HepG2 (cell line): ENCODE measurements at regions not wholly inside any gene's neighbourhood (a gene's known extent, or its start where the extent isn't known, plus 50 kb on each side); places are given as distances from the start of the nearest gene placed in this dataset.

Source experiments
- MAFG ChIP-seq: sonication (generic); formaldehyde crosslinking; IDR thresholded peaks from 2 replicates; pipeline ENCODE4 v1.5.1; 2020; ENCODE audit warnings: mild to moderate bottlenecking, missing genetic modification reagents
- NFYB ChIP-seq: sonication (generic); formaldehyde crosslinking; IDR thresholded peaks from 2 replicates; pipeline ENCODE4 v1.4.0; 2020; ENCODE audit warnings: missing genetic modification reagents
- RFXAP ChIP-seq: sonication (generic); formaldehyde crosslinking; IDR thresholded peaks from 2 replicates; pipeline ENCODE4 v1.4.0; 2020; ENCODE audit warnings: missing genetic modification reagents, borderline replicate concordance
- RXRB ChIP-seq: IDR thresholded peaks from 2 replicates; pipeline ENCODE4 v1.6.1; 2016; ENCODE audit warnings: borderline replicate concordance, missing genetic modification reagents, missing compliant biosample characterization
- THAP11 ChIP-seq: IDR thresholded peaks from 2 replicates; pipeline ENCODE4 v1.6.1; 2016; ENCODE audit warnings: missing biosample characterization, missing genetic modification reagents
- ZFP1 ChIP-seq: IDR thresholded peaks from 2 replicates; pipeline ENCODE4 v1.6.1; 2016
- ZNF263 ChIP-seq: sonication (generic); formaldehyde crosslinking; IDR thresholded peaks from 2 replicates; pipeline ENCODE4 v1.4.0; 2020; ENCODE audit warnings: missing genetic modification reagents
- ZNF678 ChIP-seq: sonication (generic); formaldehyde crosslinking; IDR thresholded peaks from 2 replicates; pipeline ENCODE4 v1.4.0; 2020; ENCODE audit warnings: mild to moderate bottlenecking, missing genetic modification reagents
- TF ChIP-seq, protein P1 (sequence below): sonication (generic); formaldehyde crosslinking; IDR thresholded peaks from 2 replicates; pipeline ENCODE4 v1.5.0; 2020; ENCODE audit warnings: mild to moderate bottlenecking, missing genetic modification reagents, moderate library complexity

DNA sequence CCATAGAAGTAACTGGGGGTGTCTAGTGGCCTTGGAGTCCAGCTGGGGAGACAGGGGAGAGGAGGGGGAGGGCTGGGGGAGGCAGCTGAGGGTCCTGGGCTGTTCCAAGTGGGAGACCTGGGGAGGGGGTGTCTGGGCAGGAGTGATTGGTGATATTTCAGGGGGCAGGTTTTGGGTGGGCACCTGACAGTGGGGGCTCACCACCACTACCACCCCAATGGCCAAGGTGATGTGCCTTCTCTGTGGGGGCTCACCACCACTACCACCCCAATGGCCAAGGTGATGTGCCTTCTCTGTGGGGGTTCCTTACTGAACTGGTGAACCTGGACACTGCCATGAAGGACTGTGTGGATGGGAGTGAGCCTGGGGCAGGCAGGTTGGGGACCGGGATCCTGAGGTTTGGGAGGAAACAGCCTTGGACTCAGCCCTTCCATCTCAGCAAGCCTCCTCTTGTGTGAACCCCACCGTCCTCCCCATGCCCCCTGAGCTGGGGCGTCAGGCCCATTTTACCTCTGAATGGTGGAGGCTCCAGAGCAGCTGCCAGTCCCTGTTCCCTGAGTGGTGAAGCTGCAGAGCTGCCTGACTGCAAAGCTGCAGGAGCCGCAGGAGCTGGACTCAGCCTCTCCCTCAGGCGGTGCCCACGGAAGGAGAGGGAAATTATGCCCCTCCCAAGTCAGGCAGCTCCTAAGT lies 50.6 kb upstream of the ZNF716 start:
- TF ChIP-seq ZFP1 (CRISPR knock-in tag) (no peak), NFYB (CRISPR knock-in tag) (no peak), ZNF263 (no peak), RXRB (CRISPR knock-in tag) (no peak), THAP11 (CRISPR knock-in tag) (no peak), RFXAP (CRISPR knock-in tag) (no peak), MAFG (CRISPR knock-in tag) (no peak), ZNF678 (no peak)
- TF ChIP-seq, protein P1, sequence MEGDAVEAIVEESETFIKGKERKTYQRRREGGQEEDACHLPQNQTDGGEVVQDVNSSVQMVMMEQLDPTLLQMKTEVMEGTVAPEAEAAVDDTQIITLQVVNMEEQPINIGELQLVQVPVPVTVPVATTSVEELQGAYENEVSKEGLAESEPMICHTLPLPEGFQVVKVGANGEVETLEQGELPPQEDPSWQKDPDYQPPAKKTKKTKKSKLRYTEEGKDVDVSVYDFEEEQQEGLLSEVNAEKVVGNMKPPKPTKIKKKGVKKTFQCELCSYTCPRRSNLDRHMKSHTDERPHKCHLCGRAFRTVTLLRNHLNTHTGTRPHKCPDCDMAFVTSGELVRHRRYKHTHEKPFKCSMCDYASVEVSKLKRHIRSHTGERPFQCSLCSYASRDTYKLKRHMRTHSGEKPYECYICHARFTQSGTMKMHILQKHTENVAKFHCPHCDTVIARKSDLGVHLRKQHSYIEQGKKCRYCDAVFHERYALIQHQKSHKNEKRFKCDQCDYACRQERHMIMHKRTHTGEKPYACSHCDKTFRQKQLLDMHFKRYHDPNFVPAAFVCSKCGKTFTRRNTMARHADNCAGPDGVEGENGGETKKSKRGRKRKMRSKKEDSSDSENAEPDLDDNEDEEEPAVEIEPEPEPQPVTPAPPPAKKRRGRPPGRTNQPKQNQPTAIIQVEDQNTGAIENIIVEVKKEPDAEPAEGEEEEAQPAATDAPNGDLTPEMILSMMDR (CRISPR knock-in tag): no peak
